Osteocyte (in vitro differentiated cells): ENCODE measurements at regions not wholly inside any gene's neighbourhood (a gene's known extent, or its start where the extent isn't known, plus 50 kb on each side); places are given as distances from the start of the nearest gene placed in this dataset.

Experiments used
- DNase-seq: peaks from one replicate; pipeline ENCODE4 v3.0.0; 2021; ENCODE audit warnings: mixed read lengths; ENCODE audit not compliant: unreplicated experiment; ENCODE audit errors: extremely low spot score
- H3K27ac Mint-ChIP-seq: one replicate; pipeline ENCODE4 v1.8.0; 2021; ENCODE audit warnings: mild to moderate bottlenecking, mixed read lengths; ENCODE audit not compliant: unreplicated experiment
- H3K27me3 Mint-ChIP-seq: one replicate; pipeline ENCODE4 v1.8.0; 2021; ENCODE audit warnings: mixed read lengths; ENCODE audit not compliant: unreplicated experiment
- H3K36me3 Mint-ChIP-seq: one replicate; pipeline ENCODE4 v1.8.0; 2021; ENCODE audit warnings: mixed read lengths; ENCODE audit not compliant: unreplicated experiment
- H3K4me1 Mint-ChIP-seq: one replicate; pipeline ENCODE4 v1.8.0; 2021; ENCODE audit warnings: mixed read lengths; ENCODE audit not compliant: unreplicated experiment
- H3K4me3 Mint-ChIP-seq: one replicate; pipeline ENCODE4 v1.8.0; 2021; ENCODE audit warnings: mild to moderate bottlenecking, moderate library complexity, mixed read lengths; ENCODE audit not compliant: unreplicated experiment
- H3K9me3 Mint-ChIP-seq: one replicate; pipeline ENCODE4 v1.8.0; 2021; ENCODE audit warnings: mixed read lengths; ENCODE audit not compliant: unreplicated experiment
- TF ChIP-seq, protein P1 (sequence below): fragments of 200-600 bp; sonication (generic); IDR thresholded peaks from 2 replicates; pipeline ENCODE4 v1.5.0; 2021; ENCODE audit warnings: antibody characterized with exemption, mild to moderate bottlenecking, moderate library complexity

DNA sequence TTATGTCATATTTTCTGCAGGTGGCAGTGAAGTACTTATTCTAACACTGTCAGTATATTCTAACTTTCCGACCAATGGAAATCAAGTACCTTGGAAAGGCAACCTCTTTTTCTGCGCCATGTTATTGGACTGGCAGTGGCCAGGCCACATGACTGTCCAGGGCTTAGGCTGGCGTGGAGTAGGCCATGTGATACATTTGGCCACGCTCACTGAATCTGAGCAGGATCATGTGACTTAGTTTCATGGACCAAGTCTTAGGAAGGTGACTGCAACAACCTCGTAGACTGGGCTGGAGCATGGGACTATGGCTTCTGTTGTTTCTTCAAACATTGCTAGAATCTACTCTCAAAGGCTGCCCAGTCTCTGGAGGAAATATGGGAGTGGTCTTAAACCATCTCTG, 60.4 kb upstream of the HAAO start:
- Mint-ChIP-seq H3K9me3 (no peaks in the 10 kb centered on the region), H3K27ac (no peak overlapping the region), H3K27me3 (no peaks in the 10 kb centered on the region), H3K4me1 (peaks cover 31% of the 10 kb centered on the region), H3K4me3 (no peak overlapping the region), H3K36me3 (no peaks in the 10 kb centered on the region)
- DNase-seq = no peak
- TF ChIP-seq, protein P1, sequence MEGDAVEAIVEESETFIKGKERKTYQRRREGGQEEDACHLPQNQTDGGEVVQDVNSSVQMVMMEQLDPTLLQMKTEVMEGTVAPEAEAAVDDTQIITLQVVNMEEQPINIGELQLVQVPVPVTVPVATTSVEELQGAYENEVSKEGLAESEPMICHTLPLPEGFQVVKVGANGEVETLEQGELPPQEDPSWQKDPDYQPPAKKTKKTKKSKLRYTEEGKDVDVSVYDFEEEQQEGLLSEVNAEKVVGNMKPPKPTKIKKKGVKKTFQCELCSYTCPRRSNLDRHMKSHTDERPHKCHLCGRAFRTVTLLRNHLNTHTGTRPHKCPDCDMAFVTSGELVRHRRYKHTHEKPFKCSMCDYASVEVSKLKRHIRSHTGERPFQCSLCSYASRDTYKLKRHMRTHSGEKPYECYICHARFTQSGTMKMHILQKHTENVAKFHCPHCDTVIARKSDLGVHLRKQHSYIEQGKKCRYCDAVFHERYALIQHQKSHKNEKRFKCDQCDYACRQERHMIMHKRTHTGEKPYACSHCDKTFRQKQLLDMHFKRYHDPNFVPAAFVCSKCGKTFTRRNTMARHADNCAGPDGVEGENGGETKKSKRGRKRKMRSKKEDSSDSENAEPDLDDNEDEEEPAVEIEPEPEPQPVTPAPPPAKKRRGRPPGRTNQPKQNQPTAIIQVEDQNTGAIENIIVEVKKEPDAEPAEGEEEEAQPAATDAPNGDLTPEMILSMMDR = no peak

GRCh38 chr2:42851740-42852250, 59.4 kb upstream of the HAAO start:
- Mint-ChIP-seq H3K4me1 (peaks cover 23% of the 10 kb centered on the region), H3K36me3 (no peaks in the 10 kb centered on the region), H3K27me3 (no peaks in the 10 kb centered on the region), H3K4me3 (no peak overlapping the region), H3K9me3 (no peaks in the 10 kb centered on the region), H3K27ac (no peak overlapping the region)
- no peak for DNase-seq
- TF ChIP-seq, protein P1 = no peak

DNA sequence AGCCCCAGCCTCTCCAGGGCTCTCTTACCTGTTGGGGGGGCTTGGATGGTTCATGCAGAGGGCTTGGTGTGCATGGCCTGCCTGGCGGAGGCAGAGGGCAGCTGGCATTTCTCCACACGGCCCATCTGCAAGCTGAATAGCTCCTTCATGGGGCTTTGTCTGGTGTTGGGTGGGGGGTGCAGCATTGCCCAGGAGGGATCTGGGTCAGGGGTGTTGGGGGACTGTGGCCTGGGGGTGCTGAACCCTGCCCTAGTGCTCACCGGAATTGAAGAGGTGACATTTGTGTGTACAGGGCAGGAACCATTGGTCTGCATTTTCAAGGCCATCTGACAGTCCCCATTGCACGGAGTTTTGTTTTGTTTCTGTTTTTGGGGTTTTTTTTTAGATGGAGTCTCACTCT, 58.8 kb upstream of the HAAO start:
- Mint-ChIP-seq H3K27ac (no peak overlapping the region), H3K27me3 (no peaks in the 10 kb centered on the region), H3K9me3 (no peaks in the 10 kb centered on the region), H3K36me3 (no peaks in the 10 kb centered on the region), H3K4me1 (peaks cover 23% of the 10 kb centered on the region), H3K4me3 (no peak overlapping the region)
- no peak for DNase-seq
- TF ChIP-seq, protein P1 = no peak

GRCh38 chr2:42850016-42850805, 57.8 kb upstream of the HAAO start:
- TF ChIP-seq, protein P1 = no peak
- Mint-ChIP-seq H3K36me3 (no peaks in the 10 kb centered on the region), H3K27me3 (peaks cover 3% of the 10 kb centered on the region), H3K27ac (no peak overlapping the region), H3K4me1 (peaks cover 23% of the 10 kb centered on the region), H3K9me3 (no peaks in the 10 kb centered on the region), H3K4me3 (no peak overlapping the region)
- no peak for DNase-seq

- Mint-ChIP-seq H3K27me3 (peaks cover 3% of the 10 kb centered on the region), H3K27ac (no peak overlapping the region), H3K9me3 (no peaks in the 10 kb centered on the region), H3K36me3 (no peaks in the 10 kb centered on the region), H3K4me1 (peaks cover 19% of the 10 kb centered on the region), H3K4me3 (no peak overlapping the region)
- no peak for DNase-seq
- TF ChIP-seq, protein P1 = no peak
Observed at GRCh38 chr2:42849311-42849710, 56.9 kb upstream of the HAAO start.
